OCI-LY3 (cell line): ENCODE measurements at regions not wholly inside any gene's neighbourhood (a gene's known extent, or its start where the extent isn't known, plus 50 kb on each side); places are given as distances from the start of the nearest gene placed in this dataset.

Experiments
- EZH2phosphoT487 ChIP-seq: fragments of 200-600 bp; shearing (Covaris generic); IDR thresholded peaks from 2 replicates; pipeline ENCODE4 v1.6.1; 2018; ENCODE audit warnings: antibody characterized with exemption, mixed run types, low read depth
- TF ChIP-seq, protein P1 (sequence below): fragments of 200-600, 300-600 bp; sonication (generic); IDR thresholded peaks from 2 replicates; pipeline ENCODE4 v1.5.1; 2014; ENCODE audit warnings: antibody characterized with exemption, low read length, low read depth

DNA sequence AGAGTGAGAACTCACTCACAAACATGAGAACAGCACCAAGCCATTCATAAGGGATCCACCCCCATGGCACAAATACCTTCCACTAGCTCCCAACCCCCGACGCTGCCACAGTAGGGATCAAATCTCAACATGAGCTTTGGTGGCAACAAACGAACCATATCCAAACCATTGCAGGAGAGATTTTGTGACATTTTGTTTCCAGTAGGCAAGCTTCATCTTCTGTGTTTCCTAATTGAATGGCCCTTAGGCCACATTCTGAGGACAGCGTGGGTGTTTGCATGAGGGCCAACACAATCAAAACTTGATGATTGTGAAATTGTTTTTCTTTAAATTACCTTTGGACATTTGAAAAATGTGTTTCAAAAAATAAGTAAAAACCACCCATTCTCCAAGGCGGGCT is 102.6 kb upstream of the LNX1 start:
- TF ChIP-seq, protein P1, sequence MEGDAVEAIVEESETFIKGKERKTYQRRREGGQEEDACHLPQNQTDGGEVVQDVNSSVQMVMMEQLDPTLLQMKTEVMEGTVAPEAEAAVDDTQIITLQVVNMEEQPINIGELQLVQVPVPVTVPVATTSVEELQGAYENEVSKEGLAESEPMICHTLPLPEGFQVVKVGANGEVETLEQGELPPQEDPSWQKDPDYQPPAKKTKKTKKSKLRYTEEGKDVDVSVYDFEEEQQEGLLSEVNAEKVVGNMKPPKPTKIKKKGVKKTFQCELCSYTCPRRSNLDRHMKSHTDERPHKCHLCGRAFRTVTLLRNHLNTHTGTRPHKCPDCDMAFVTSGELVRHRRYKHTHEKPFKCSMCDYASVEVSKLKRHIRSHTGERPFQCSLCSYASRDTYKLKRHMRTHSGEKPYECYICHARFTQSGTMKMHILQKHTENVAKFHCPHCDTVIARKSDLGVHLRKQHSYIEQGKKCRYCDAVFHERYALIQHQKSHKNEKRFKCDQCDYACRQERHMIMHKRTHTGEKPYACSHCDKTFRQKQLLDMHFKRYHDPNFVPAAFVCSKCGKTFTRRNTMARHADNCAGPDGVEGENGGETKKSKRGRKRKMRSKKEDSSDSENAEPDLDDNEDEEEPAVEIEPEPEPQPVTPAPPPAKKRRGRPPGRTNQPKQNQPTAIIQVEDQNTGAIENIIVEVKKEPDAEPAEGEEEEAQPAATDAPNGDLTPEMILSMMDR = no peak
- no peak for TF ChIP-seq EZH2phosphoT487
